ENCODE measurements at regions not wholly inside any gene's neighbourhood (a gene's known extent, or its start where the extent isn't known, plus 50 kb on each side); places are given as distances from the start of the nearest gene placed in this dataset.

DNA sequence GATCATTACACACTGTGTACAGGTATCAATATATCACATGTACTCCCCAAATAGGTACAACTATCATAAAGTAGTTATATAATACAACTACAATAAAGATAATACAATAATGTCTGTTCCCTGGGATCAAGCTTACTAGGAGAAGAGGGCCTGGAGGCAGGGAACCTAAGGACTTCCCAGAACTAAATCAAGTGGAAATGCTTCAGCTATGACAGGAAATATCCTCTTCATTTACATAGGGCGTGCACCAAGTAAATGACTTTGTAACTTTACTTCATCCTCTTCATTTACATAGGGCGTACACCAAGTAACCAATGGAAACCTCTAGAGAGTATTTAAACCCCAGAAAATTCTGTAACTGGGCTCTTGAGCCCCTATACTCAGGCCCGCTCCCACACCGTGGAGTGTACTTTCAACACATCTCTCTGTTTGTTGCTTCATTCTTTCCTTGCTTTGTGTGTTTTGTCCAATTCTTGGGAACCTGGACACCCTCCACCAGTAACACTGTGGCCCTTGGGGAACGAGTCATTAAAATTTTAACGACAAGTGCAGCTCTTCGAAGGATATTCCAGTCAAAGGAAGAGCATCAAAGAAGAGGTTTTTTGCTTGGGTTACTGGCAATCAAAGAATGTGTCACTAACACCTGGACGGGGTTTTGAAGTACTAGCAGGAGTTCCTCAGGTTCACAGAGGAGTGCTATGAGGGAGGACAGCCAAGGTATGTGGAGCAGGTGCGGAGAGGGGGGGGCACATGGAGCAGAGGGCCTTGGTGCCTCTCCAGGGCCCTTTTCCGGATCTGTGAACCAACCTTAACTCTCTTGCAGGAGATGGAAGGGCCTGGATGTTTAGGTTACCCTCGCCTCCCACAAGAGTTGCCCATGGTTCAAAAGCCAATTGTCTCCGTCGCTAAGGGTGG, 106.6 kb upstream of the DAP start:
- TF ChIP-seq, protein P1, sequence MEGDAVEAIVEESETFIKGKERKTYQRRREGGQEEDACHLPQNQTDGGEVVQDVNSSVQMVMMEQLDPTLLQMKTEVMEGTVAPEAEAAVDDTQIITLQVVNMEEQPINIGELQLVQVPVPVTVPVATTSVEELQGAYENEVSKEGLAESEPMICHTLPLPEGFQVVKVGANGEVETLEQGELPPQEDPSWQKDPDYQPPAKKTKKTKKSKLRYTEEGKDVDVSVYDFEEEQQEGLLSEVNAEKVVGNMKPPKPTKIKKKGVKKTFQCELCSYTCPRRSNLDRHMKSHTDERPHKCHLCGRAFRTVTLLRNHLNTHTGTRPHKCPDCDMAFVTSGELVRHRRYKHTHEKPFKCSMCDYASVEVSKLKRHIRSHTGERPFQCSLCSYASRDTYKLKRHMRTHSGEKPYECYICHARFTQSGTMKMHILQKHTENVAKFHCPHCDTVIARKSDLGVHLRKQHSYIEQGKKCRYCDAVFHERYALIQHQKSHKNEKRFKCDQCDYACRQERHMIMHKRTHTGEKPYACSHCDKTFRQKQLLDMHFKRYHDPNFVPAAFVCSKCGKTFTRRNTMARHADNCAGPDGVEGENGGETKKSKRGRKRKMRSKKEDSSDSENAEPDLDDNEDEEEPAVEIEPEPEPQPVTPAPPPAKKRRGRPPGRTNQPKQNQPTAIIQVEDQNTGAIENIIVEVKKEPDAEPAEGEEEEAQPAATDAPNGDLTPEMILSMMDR (IDR thresholded peaks at IDR 0.05), result no peak
- no peak for TF ChIP-seq POLR2A (IDR thresholded peaks at IDR 0.05)

Data from thyroid gland (tissue), 4 donors.